Esophagus squamous epithelium (tissue), 4 donors: ENCODE measurements at regions not wholly inside any gene's neighbourhood (a gene's known extent, or its start where the extent isn't known, plus 50 kb on each side); places are given as distances from the start of the nearest gene placed in this dataset.

Source experiments
- POLR2A ChIP-seq, 4 donors: fragments of 450-650 bp; IDR thresholded peaks; one replicate each; pipeline ENCODE4 v1.6.1; 2017; ENCODE audit warnings: antibody characterized with exemption in 4 of 4, mild to moderate bottlenecking in 4 of 4, moderate library complexity in 3 of 4
- TF ChIP-seq, protein P1 (sequence below), 6 experiments: fragments of 450-650 bp in 4 of 6; fragments of 200-600 bp in 2 of 6; sonication (generic) in 2 of 6; IDR thresholded peaks; one replicate each; pipeline ENCODE4 v1.5.1; 2016 to 2019; ENCODE audit warnings: antibody characterized with exemption in 6 of 6, mild to moderate bottlenecking in 4 of 6, moderate library complexity in 4 of 6

DNA sequence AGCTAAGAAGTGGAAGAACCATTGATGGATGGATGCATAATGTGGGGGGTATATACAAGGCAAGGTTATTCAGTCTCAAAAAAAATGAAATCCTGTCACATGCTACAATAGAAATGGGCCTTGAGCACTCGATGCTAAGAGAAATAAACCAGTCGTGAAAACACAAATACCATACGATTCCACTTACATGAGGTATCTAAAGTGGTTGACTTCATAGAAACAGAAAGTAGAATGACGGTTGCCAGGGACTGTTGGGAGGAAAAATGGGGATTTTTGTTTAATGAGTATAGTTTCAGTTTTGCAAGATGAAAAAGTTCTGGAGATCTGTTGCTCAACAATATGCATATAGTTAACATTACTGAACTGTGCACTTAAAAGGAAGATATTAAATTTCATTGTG is 223.6 kb upstream of the NLGN4Y start:
- TF ChIP-seq, protein P1, sequence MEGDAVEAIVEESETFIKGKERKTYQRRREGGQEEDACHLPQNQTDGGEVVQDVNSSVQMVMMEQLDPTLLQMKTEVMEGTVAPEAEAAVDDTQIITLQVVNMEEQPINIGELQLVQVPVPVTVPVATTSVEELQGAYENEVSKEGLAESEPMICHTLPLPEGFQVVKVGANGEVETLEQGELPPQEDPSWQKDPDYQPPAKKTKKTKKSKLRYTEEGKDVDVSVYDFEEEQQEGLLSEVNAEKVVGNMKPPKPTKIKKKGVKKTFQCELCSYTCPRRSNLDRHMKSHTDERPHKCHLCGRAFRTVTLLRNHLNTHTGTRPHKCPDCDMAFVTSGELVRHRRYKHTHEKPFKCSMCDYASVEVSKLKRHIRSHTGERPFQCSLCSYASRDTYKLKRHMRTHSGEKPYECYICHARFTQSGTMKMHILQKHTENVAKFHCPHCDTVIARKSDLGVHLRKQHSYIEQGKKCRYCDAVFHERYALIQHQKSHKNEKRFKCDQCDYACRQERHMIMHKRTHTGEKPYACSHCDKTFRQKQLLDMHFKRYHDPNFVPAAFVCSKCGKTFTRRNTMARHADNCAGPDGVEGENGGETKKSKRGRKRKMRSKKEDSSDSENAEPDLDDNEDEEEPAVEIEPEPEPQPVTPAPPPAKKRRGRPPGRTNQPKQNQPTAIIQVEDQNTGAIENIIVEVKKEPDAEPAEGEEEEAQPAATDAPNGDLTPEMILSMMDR (IDR thresholded peaks at IDR 0.05): no peak
- TF ChIP-seq POLR2A (IDR thresholded peaks at IDR 0.05): no peak
